PC-9 (cell line): ENCODE measurements at regions not wholly inside any gene's neighbourhood (a gene's known extent, or its start where the extent isn't known, plus 50 kb on each side); places are given as distances from the start of the nearest gene placed in this dataset.
A peak's percentile ranks its signal among the peaks of the same experiment; 100 is the strongest.

Experiments
- BruUV-seq: library from RNA; stranded (reverse); fragments of 400-500 nt; replicated peaks from 2 replicates; lab custom pipeline; 2021; lab: Mats Ljungman, UMichigan
- CTCF ChIA-PET: fragments of 300-600 bp; sonication (Branson Sonifier 250); formaldehyde crosslinking; loops from one replicate; lab custom pipeline; 2022; ENCODE audit warnings: antibody characterized with exemption; lab: Charles Lee
- POLR2A ChIA-PET: fragments of 300-600 bp; sonication (Branson Sonifier 250); formaldehyde crosslinking; loops from one replicate; lab custom pipeline; 2022; ENCODE audit warnings: antibody characterized with exemption; ENCODE audit not compliant: unreplicated experiment; lab: Charles Lee
- DNase-seq, 2 experiments: peaks; one replicate each; pipeline versions ENCODE4 v3.0.0 to v3.0.0-alpha.2; 2015 to 2022; ENCODE audit warnings: mixed read lengths in 1 of 2
- H2AFZ ChIP-seq: fragments of 200-600 bp; sonication (generic); 2 replicates; pipeline ENCODE4 v1.8.1; 2017; ENCODE audit warnings: antibody characterized with exemption
- H3F3A ChIP-seq: fragments of 200-600 bp; sonication (generic); 2 replicates; pipeline ENCODE4 v1.8.1; 2017; ENCODE audit warnings: antibody characterized with exemption, mild to moderate bottlenecking, low read depth; ENCODE audit not compliant: insufficient read depth
- H3K27ac ChIP-seq: fragments of 200-600 bp; sonication (generic); 2 replicates; pipeline ENCODE4 v1.6.1; 2016; ENCODE audit warnings: mixed run types
- H3K27me3 ChIP-seq: fragments of 200-600 bp; sonication (generic); 2 replicates; pipeline ENCODE4 v1.6.1; 2016; ENCODE audit warnings: low read depth, mixed run types; ENCODE audit not compliant: insufficient read depth
- H3K36me3 ChIP-seq: fragments of 200-600 bp; sonication (generic); 2 replicates; pipeline ENCODE4 v1.6.1; 2016; ENCODE audit warnings: low read depth, mixed run types
- H3K4me1 ChIP-seq: fragments of 200-600 bp; sonication (generic); replicated peaks from 2 replicates; pipeline ENCODE4 v1.6.1; 2016; ENCODE audit warnings: mixed run types; ENCODE audit not compliant: insufficient read depth
- H3K4me2 ChIP-seq: fragments of 200-600 bp; sonication (generic); 2 replicates; pipeline ENCODE4 v1.6.1; 2017; ENCODE audit warnings: mixed run types
- H3K4me3 ChIP-seq: fragments of 200-600 bp; sonication (generic); 2 replicates; pipeline ENCODE4 v1.6.1; 2016; ENCODE audit warnings: mixed run types
- H3K79me2 ChIP-seq: fragments of 200-600 bp; sonication (generic); 2 replicates; pipeline ENCODE4 v1.6.1; 2017; ENCODE audit warnings: low read depth, mixed run types
- H3K9me2 ChIP-seq: fragments of 200-600 bp; sonication (generic); 2 replicates; pipeline ENCODE4 v1.8.1; 2017; ENCODE audit warnings: mild to moderate bottlenecking; ENCODE audit not compliant: insufficient read depth
- H3K9me3 ChIP-seq: fragments of 200-600 bp; sonication (generic); 2 replicates; pipeline ENCODE4 v1.8.1; 2016; ENCODE audit warnings: low read depth; ENCODE audit not compliant: insufficient read depth
- H4K20me1 ChIP-seq: fragments of 200-600 bp; sonication (generic); 2 replicates; pipeline ENCODE4 v1.8.1; 2017; ENCODE audit not compliant: insufficient read depth
- CTCF ChIP-seq: fragments of 200-600 bp; sonication (generic); conservative IDR thresholded peaks from 2 replicates; pipeline ENCODE4 v1.6.1; 2017; ENCODE audit warnings: mixed run types, antibody characterized with exemption, mild to moderate bottlenecking, moderate library complexity
- EZH2 ChIP-seq: fragments of 200-600 bp; sonication (generic); IDR thresholded peaks from 2 replicates; pipeline ENCODE4 v1.8.0; 2017; ENCODE audit warnings: antibody characterized with exemption, low read depth
- intact Hi-C: fragments of 100-400 bp; cut with micrococcal nuclease; formaldehyde crosslinking; loops from one replicate; pipeline ENCODE4 v1.10.0; 2022; ENCODE audit not compliant: unreplicated experiment

- POLR2A ChIA-PET = no interaction called here
Observed at GRCh38 chr5:62690421-62690820, 111.8 kb downstream of the LRRC70 start.

GRCh38 chr5:62689599-62690368 lies 111.2 kb downstream of the LRRC70 start:
- no peak for DNase-seq
- H3K4me1 ChIP-seq = no peaks in the 10 kb centered on the region
- no peaks in the 10 kb centered on the region for H3K27me3 ChIP-seq
- H3K27ac ChIP-seq = no peak overlapping the region
- H3K36me3 ChIP-seq = no peaks in the 10 kb centered on the region
- POLR2A ChIA-PET = no interaction called here
- no peaks in the 10 kb centered on the region for H4K20me1 ChIP-seq
- no peak for TF ChIP-seq CTCF
- TF ChIP-seq EZH2 = no peak
- 0 out of 2 replicates have a peak overlapping the region, but pooled peaks have one; percentile 10 for H3K4me2 ChIP-seq
- BruUV-seq = no TSS peak
- intact Hi-C loops = no loop called here
- H3K9me2 ChIP-seq = no peaks in the 10 kb centered on the region
- H3F3A ChIP-seq = no peaks in the 10 kb centered on the region
- no peaks in the 10 kb centered on the region for H3K9me3 ChIP-seq
- H3K4me3 ChIP-seq = no peak overlapping the region
- no peaks in the 10 kb centered on the region for H3K79me2 ChIP-seq
- CTCF ChIA-PET = no interaction called here
- 0 out of 2 replicates have a peak overlapping the region, but pooled peaks have one; percentile 60 for H2AFZ ChIP-seq

More at GRCh38 chr5:62690421-62690820, 111.8 kb downstream of the LRRC70 start:
- Histone ChIP-seq H3K9me2 (no peaks in the 10 kb centered on the region), H3K36me3 (no peaks in the 10 kb centered on the region), H3K4me3 (no peak overlapping the region), H3F3A (no peaks in the 10 kb centered on the region), H2AFZ (no peak overlapping the region), H3K27ac (no peak overlapping the region), H3K9me3 (no peaks in the 10 kb centered on the region), H3K27me3 (no peaks in the 10 kb centered on the region), H3K4me1 (no peaks in the 10 kb centered on the region), H4K20me1 (no peaks in the 10 kb centered on the region), H3K4me2 (no peak overlapping the region), H3K79me2 (no peaks in the 10 kb centered on the region)
- no peak for TF ChIP-seq EZH2
- TF ChIP-seq CTCF = no peak
- no peak for DNase-seq
- intact Hi-C loops = no loop called here
- CTCF ChIA-PET = no interaction called here
- BruUV-seq = no TSS peak

GRCh38 chr5:62686692-62687091 lies 108.1 kb downstream of the LRRC70 start:
- no peaks in the 10 kb centered on the region for H3K79me2 ChIP-seq
- H3K36me3 ChIP-seq = no peaks in the 10 kb centered on the region
- no peaks in the 10 kb centered on the region for H3K4me1 ChIP-seq
- H2AFZ ChIP-seq = no peak overlapping the region
- no peak for DNase-seq
- H3K27me3 ChIP-seq = no peaks in the 10 kb centered on the region
- TF ChIP-seq EZH2 (no peak), CTCF (no peak)
- H3K9me3 ChIP-seq = no peaks in the 10 kb centered on the region
- intact Hi-C loops = no loop called here
- no peaks in the 10 kb centered on the region for H3F3A ChIP-seq
- H3K27ac ChIP-seq = no peak overlapping the region
- no peak overlapping the region for H3K4me3 ChIP-seq
- no peaks in the 10 kb centered on the region for H4K20me1 ChIP-seq
- CTCF ChIA-PET = no interaction called here
- no TSS peak for BruUV-seq
- H3K9me2 ChIP-seq = no peaks in the 10 kb centered on the region
- POLR2A ChIA-PET = no interaction called here
- H3K4me2 ChIP-seq = no peak overlapping the region
